ENCODE measurements at regions not wholly inside any gene's neighbourhood (a gene's known extent, or its start where the extent isn't known, plus 50 kb on each side); places are given as distances from the start of the nearest gene placed in this dataset.

DNA sequence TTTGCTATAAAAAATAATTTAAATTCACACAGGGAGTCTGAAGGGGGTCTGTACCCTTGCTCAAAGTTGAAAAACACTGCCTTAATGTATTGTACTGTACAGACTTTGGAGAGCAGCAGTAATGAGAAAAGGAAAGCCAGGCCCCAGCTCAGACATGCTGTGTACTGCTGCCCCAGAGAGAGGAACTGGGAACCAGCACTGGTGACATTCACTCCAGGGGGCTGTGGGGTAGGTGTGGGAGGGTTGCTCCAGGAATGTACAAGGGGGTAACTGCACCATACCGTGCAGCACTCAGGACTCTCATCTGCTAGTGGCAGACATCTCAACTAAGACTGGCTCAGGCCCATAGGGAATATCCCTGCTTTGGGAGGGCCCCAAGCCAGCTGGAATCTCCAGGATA is 146.0 kb upstream of the RMP24 start:
- ATAC-seq (ENCODE audit: insufficient read depth, low FRiP score), result no peak
- Histone ChIP-seq H3K4me1 (ENCODE audit: control insufficient read depth in 5 of 5, insufficient read depth in 5 of 5, low read length in 5 of 5) (peaks cover 0 to 4% (median 0%) of the 10 kb centered on the region in 5 donors), H3K9ac (ENCODE audit: insufficient read depth in 1 of 2, low read length in 2 of 2) (no peak overlapping the region), H3K27me3 (ENCODE audit: control insufficient read depth in 3 of 3, insufficient read depth in 3 of 3, low read length in 2 of 3) (no peaks in the 10 kb centered on the region), H3K9me3 (ENCODE audit: control insufficient read depth in 4 of 4, insufficient read depth in 3 of 4, low read length in 3 of 4) (peaks cover 0 to 3% (median 0%) of the 10 kb centered on the region in 4 donors), H3K27ac (ENCODE audit: low read depth in 1 of 2, low read length in 1 of 2) (no peak overlapping the region), H3K4me3 (no peak overlapping the region), H3K36me3 (ENCODE audit: control insufficient read depth in 4 of 4, insufficient read depth in 4 of 4, low read length in 4 of 4) (no peaks in the 10 kb centered on the region)
- TF ChIP-seq, protein P1, sequence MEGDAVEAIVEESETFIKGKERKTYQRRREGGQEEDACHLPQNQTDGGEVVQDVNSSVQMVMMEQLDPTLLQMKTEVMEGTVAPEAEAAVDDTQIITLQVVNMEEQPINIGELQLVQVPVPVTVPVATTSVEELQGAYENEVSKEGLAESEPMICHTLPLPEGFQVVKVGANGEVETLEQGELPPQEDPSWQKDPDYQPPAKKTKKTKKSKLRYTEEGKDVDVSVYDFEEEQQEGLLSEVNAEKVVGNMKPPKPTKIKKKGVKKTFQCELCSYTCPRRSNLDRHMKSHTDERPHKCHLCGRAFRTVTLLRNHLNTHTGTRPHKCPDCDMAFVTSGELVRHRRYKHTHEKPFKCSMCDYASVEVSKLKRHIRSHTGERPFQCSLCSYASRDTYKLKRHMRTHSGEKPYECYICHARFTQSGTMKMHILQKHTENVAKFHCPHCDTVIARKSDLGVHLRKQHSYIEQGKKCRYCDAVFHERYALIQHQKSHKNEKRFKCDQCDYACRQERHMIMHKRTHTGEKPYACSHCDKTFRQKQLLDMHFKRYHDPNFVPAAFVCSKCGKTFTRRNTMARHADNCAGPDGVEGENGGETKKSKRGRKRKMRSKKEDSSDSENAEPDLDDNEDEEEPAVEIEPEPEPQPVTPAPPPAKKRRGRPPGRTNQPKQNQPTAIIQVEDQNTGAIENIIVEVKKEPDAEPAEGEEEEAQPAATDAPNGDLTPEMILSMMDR (IDR thresholded peaks at IDR 0.05; ENCODE audit: control extremely low read depth, extremely low read depth), result no peak
- WGBS, 2 donors, result 60 to 64% methylated on average over 1 of the region's 1 CpG
- no peak for DNase-seq

GRCh38 chr18:35827275-35827902 is 145.1 kb upstream of the RMP24 start:
- DNase-seq (no peak), ATAC-seq (ENCODE audit: insufficient read depth, low FRiP score) (no peak)
- H3K27me3 ChIP-seq (ENCODE audit: control insufficient read depth in 3 of 3, insufficient read depth in 3 of 3, low read length in 2 of 3), result no peaks in the 10 kb centered on the region
- peaks cover 0 to 9% (median 4%) of the 10 kb centered on the region in 4 donors for H3K9me3 ChIP-seq (ENCODE audit: control insufficient read depth in 4 of 4, insufficient read depth in 3 of 4, low read length in 3 of 4)
- no peak overlapping the region for H3K9ac ChIP-seq (ENCODE audit: insufficient read depth in 1 of 2, low read length in 2 of 2)
- no peak overlapping the region for H3K27ac ChIP-seq (ENCODE audit: low read depth in 1 of 2, low read length in 1 of 2)
- TF ChIP-seq, protein P1 (IDR thresholded peaks at IDR 0.05; ENCODE audit: control extremely low read depth, extremely low read depth), result no peak
- H3K4me3 ChIP-seq, result no peak overlapping the region
- peaks cover 0 to 2% (median 0%) of the 10 kb centered on the region in 5 donors for H3K4me1 ChIP-seq (ENCODE audit: control insufficient read depth in 5 of 5, insufficient read depth in 5 of 5, low read length in 5 of 5)
- H3K36me3 ChIP-seq (ENCODE audit: control insufficient read depth in 4 of 4, insufficient read depth in 4 of 4, low read length in 4 of 4), result no peaks in the 10 kb centered on the region

DNA sequence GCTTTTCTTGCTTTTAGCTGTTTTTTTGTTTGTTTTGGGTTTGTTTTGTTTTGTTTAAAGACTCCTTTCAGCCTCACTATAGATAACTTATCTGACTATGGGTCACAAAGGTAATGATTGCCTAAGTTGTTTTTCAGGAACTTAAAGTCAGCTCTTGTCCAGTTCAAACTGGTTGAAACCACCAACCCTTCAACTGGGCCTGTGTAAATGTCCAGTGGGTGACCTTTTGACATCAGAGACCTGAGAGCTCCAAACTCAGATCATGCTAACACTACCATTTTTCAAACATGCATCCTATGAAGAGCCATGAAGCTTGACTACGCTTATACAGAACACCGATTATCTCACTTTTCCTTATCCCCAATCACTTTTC is 144.6 kb upstream of the RMP24 start:
- Histone ChIP-seq H3K9ac (ENCODE audit: insufficient read depth in 1 of 2, low read length in 2 of 2) (no peak overlapping the region), H3K9me3 (ENCODE audit: control insufficient read depth in 4 of 4, insufficient read depth in 3 of 4, low read length in 3 of 4) (peaks cover 0 to 12% (median 7%) of the 10 kb centered on the region in 4 donors), H3K27me3 (ENCODE audit: control insufficient read depth in 3 of 3, insufficient read depth in 3 of 3, low read length in 2 of 3) (no peaks in the 10 kb centered on the region), H3K4me1 (ENCODE audit: control insufficient read depth in 5 of 5, insufficient read depth in 5 of 5, low read length in 5 of 5) (peaks cover 0 to 1% (median 0%) of the 10 kb centered on the region in 5 donors), H3K4me3 (no peak overlapping the region), H3K36me3 (ENCODE audit: control insufficient read depth in 4 of 4, insufficient read depth in 4 of 4, low read length in 4 of 4) (no peaks in the 10 kb centered on the region), H3K27ac (ENCODE audit: low read depth in 1 of 2, low read length in 1 of 2) (no peak overlapping the region)
- whole genome bisulfite sequencing, 2 donors, result 91 to 98% methylated on average over 2 of the region's 2 CpGs
- TF ChIP-seq, protein P1 (IDR thresholded peaks at IDR 0.05; ENCODE audit: control extremely low read depth, extremely low read depth), result no peak
- ATAC-seq (ENCODE audit: insufficient read depth, low FRiP score), result no peak
- no peak for DNase-seq

DNA sequence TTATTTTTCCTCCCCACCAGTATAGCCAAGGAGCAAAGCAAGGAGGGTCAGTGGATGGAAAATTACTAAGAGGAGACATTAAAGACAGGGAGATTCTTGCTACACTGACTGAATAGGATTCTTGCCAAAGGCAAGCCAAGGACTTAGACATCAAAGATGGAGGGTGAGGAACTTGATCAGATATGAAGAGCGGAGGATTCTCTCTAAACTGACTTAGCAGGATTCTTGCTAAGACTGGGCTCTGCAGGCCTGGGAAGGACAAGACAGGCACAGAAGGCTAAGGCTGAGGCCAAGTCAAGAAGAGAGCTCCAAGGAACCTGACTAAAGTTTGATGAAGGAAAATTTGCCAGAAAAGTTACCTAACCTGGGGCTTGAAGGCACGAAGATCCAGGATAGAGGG is 143.9 kb upstream of the RMP24 start:
- TF ChIP-seq, protein P1 (IDR thresholded peaks at IDR 0.05; ENCODE audit: control extremely low read depth, extremely low read depth), result no peak
- Histone ChIP-seq H3K27ac (ENCODE audit: low read depth in 1 of 2, low read length in 1 of 2) (no peak overlapping the region), H3K9me3 (ENCODE audit: control insufficient read depth in 4 of 4, insufficient read depth in 3 of 4, low read length in 3 of 4) (peaks cover 0 to 14% (median 7%) of the 10 kb centered on the region in 4 donors), H3K9ac (ENCODE audit: insufficient read depth in 1 of 2, low read length in 2 of 2) (no peak overlapping the region), H3K4me1 (ENCODE audit: control insufficient read depth in 5 of 5, insufficient read depth in 5 of 5, low read length in 5 of 5) (peaks cover 0 to 1% (median 0%) of the 10 kb centered on the region in 5 donors), H3K4me3 (no peak overlapping the region), H3K27me3 (ENCODE audit: control insufficient read depth in 3 of 3, insufficient read depth in 3 of 3, low read length in 2 of 3) (no peaks in the 10 kb centered on the region), H3K36me3 (ENCODE audit: control insufficient read depth in 4 of 4, insufficient read depth in 4 of 4, low read length in 4 of 4) (no peaks in the 10 kb centered on the region)
- DNase-seq, result no peak
- no peak for ATAC-seq (ENCODE audit: insufficient read depth, low FRiP score)
- 89 to 100% methylated on average over 2 of the region's 2 CpGs for WGBS, 2 donors

Measured in lung (tissue), 11 donors.